CD14-positive monocyte (primary cell): ENCODE measurements at regions not wholly inside any gene's neighbourhood (a gene's known extent, or its start where the extent isn't known, plus 50 kb on each side); places are given as distances from the start of the nearest gene placed in this dataset.
"Not testable (repeated sequence)": the region's sequence is repeated elsewhere in the genome, so short reads cannot be mapped to it uniquely, and the experiment has no call there.

Source experiments
- DNase-seq, 3 donors: peaks; one replicate each; pipeline ENCODE4 v3.0.0-alpha.2; 2011 to 2022
- H2AFZ ChIP-seq: 2 replicates; pipeline ENCODE4 v1.6.0; 2012; ENCODE audit warnings: mild to moderate bottlenecking, low read depth, low read length, inconsistent platforms; ENCODE audit not compliant: insufficient read depth, poor library complexity, severe bottlenecking
- H3K27ac ChIP-seq, 2 donors: 1 replicate in 1 of 2; 2 replicates in 1 of 2; pipeline ENCODE4 v1.5.1; 2012 to 2013; ENCODE audit warnings: low read length in 2 of 2, control low read depth in 1 of 2, inconsistent platforms in 1 of 2, low read depth in 1 of 2, mild to moderate bottlenecking in 1 of 2
- H3K27me3 ChIP-seq, 2 donors: one replicate each; pipeline versions ENCODE4 v1.6.0 to v1.6.1; 2011 to 2013; ENCODE audit warnings: low read length in 2 of 2; ENCODE audit not compliant: control insufficient read depth in 2 of 2, insufficient read depth in 2 of 2
- H3K36me3 ChIP-seq, 2 donors: replicated peaks in 1 of 2; 1 replicate in 1 of 2; 2 replicates in 1 of 2; pipeline versions ENCODE4 v1.5.1 to v1.6.1; 2012 to 2013; ENCODE audit warnings: low read length in 2 of 2, control low read depth in 1 of 2, inconsistent platforms in 1 of 2, mild to moderate bottlenecking in 1 of 2; ENCODE audit not compliant: insufficient read depth in 2 of 2, control insufficient read depth in 1 of 2
- H3K4me1 ChIP-seq, 2 donors: 1 replicate in 1 of 2; 2 replicates in 1 of 2; pipeline versions ENCODE4 v1.5.1 to v1.6.1; 2012 to 2013; ENCODE audit warnings: low read length in 2 of 2, control low read depth in 1 of 2, inconsistent platforms in 1 of 2, mild to moderate bottlenecking in 1 of 2, moderate library complexity in 1 of 2; ENCODE audit not compliant: insufficient read depth in 2 of 2, control insufficient read depth in 1 of 2
- H3K4me2 ChIP-seq: replicated peaks from 2 replicates; pipeline ENCODE3; 2012; ENCODE audit warnings: low read length, moderate library complexity, mild to moderate bottlenecking; ENCODE audit not compliant: poor library complexity, severe bottlenecking; ENCODE audit errors: extremely low read depth
- H3K4me3 ChIP-seq, 3 experiments: fragments of 200-600 bp in 1 of 3; sonication (generic) in 1 of 3; replicated peaks in 1 of 3; 1 replicate in 2 of 3; 2 replicates in 1 of 3; pipeline ENCODE4 v1.5.1; 2011 to 2013; ENCODE audit warnings: low read length in 3 of 3, mild to moderate bottlenecking in 3 of 3, control low read depth in 2 of 3, low read depth in 2 of 3, inconsistent platforms in 1 of 3, moderate library complexity in 1 of 3
- H3K79me2 ChIP-seq: 2 replicates; pipeline ENCODE4 v1.6.0; 2012; ENCODE audit warnings: mild to moderate bottlenecking, control low read depth, inconsistent platforms, low read length, moderate library complexity; ENCODE audit not compliant: insufficient read depth
- H3K9ac ChIP-seq: 2 replicates; pipeline ENCODE4 v1.6.0; 2017; ENCODE audit warnings: low read length, mild to moderate bottlenecking; ENCODE audit not compliant: insufficient read depth, poor library complexity, severe bottlenecking
- H3K9me3 ChIP-seq, 2 donors: replicated peaks in 1 of 2; 1 replicate in 1 of 2; 2 replicates in 1 of 2; pipeline versions ENCODE4 v1.5.1 to v1.6.1; 2012 to 2013; ENCODE audit warnings: low read length in 2 of 2, control low read depth in 1 of 2; ENCODE audit not compliant: control insufficient read depth in 1 of 2, insufficient read depth in 1 of 2
- H4K20me1 ChIP-seq: 2 replicates; pipeline ENCODE4 v1.6.0; 2012; ENCODE audit warnings: mild to moderate bottlenecking, low read length, control low read depth, moderate library complexity; ENCODE audit not compliant: insufficient read depth
- H3K27ac Mint-ChIP-seq, 7 donors: one replicate each; pipeline ENCODE4 v1.8.0; 2020; ENCODE audit warnings: mild to moderate bottlenecking in 7 of 7, mixed read lengths in 7 of 7, moderate library complexity in 6 of 7, inconsistent platforms in 2 of 7
- H3K27me3 Mint-ChIP-seq, 3 donors: one replicate each; pipeline ENCODE4 v1.8.0; 2021 to 2022; ENCODE audit warnings: low read depth in 3 of 3, mild to moderate bottlenecking in 3 of 3, mixed read lengths in 3 of 3, moderate library complexity in 3 of 3, inconsistent platforms in 1 of 3
- H3K36me3 Mint-ChIP-seq, 2 donors: one replicate each; pipeline ENCODE4 v1.8.0; 2020; ENCODE audit warnings: mixed read lengths in 2 of 2, inconsistent platforms in 1 of 2, mild to moderate bottlenecking in 1 of 2
- H3K4me1 Mint-ChIP-seq: one replicate; pipeline ENCODE4 v1.8.0; 2020; ENCODE audit warnings: mild to moderate bottlenecking, mixed read lengths
- H3K4me3 Mint-ChIP-seq, 2 donors: one replicate each; pipeline ENCODE4 v1.8.0; 2020; ENCODE audit warnings: mild to moderate bottlenecking in 2 of 2, mixed read lengths in 2 of 2, moderate library complexity in 1 of 2
- H3K9me3 Mint-ChIP-seq, 7 donors: one replicate each; pipeline ENCODE4 v1.8.0; 2020 to 2022; ENCODE audit warnings: mixed read lengths in 7 of 7, mild to moderate bottlenecking in 6 of 7, moderate library complexity in 6 of 7, inconsistent platforms in 2 of 7
- CTCF ChIP-seq: fragments of 200-600 bp; IDR thresholded peaks from one replicate; pipeline ENCODE4 v1.8.0; 2022; ENCODE audit warnings: antibody characterized with exemption, mild to moderate bottlenecking
- WGBS: methylation state at CpG from one replicate; pipeline ENCODE4 v1.1.5; 2013; ENCODE audit warnings: missing lambda C conversion rate; ENCODE audit not compliant: insufficient coverage; 5-methylcytosine and 5-hydroxymethylcytosine counted together
- intact Hi-C, 2 donors: fragments of 100-400 bp; cut with micrococcal nuclease; formaldehyde crosslinking; loops; one replicate each; pipeline versions ENCODE4 v1.15.0 to v1.15.1; 2023

- Mint-ChIP-seq H3K27me3 (peaks cover 0 to 2% (median 0%) of the 10 kb centered on the region in 3 donors), H3K4me1 (no peaks in the 10 kb centered on the region), H3K9me3 (peaks cover 7 to 26% (median 13%) of the 10 kb centered on the region in 7 donors), H3K36me3 (no peaks in the 10 kb centered on the region), H3K27ac (no peak overlapping the region), H3K4me3 (no peak overlapping the region)
- DNase-seq, result no peak
- H3K27me3 ChIP-seq, result no peaks in the 10 kb centered on the region
- H3K4me3 ChIP-seq, result no peak overlapping the region
- H3K4me1 ChIP-seq, result no peaks in the 10 kb centered on the region
- H3K9me3 ChIP-seq, result peaks cover 24 to 38% of the 10 kb centered on the region in 2 donors
- no peak overlapping the region for H3K9ac ChIP-seq
- no peaks in the 10 kb centered on the region for H3K36me3 ChIP-seq
- H3K79me2 ChIP-seq, result no peaks in the 10 kb centered on the region
- intact Hi-C loops, result no loop called here
- TF ChIP-seq CTCF, result no peak
- no peak overlapping the region for H3K27ac ChIP-seq
- no CpG with 5 or more reads among the region's 1 CpG for WGBS
- no peaks in the 10 kb centered on the region for H4K20me1 ChIP-seq
- H3K4me2 ChIP-seq, result no peak overlapping the region
- H2AFZ ChIP-seq, result no peak overlapping the region
Observed at GRCh38 chr7:68980011-68980410, 618.3 kb upstream of the AUTS2 start.

- H3K4me3 Mint-ChIP-seq, result not testable (repeated sequence)
Observed at GRCh38 chr7:68980432-68980831, 617.8 kb upstream of the AUTS2 start.

More at GRCh38 chr7:68980432-68980831, 617.8 kb upstream of the AUTS2 start:
- H3K4me3 ChIP-seq, DNase-seq, H3K79me2 ChIP-seq, H3K27me3 ChIP-seq, H3K4me1 Mint-ChIP-seq, H3K4me2 ChIP-seq, H3K27ac ChIP-seq, H3K36me3 ChIP-seq, H2AFZ ChIP-seq, H3K4me1 ChIP-seq, H3K36me3 Mint-ChIP-seq, H3K27ac Mint-ChIP-seq, H3K27me3 Mint-ChIP-seq, intact Hi-C loops, H4K20me1 ChIP-seq, H3K9ac ChIP-seq: not testable (repeated sequence)
- 70% methylated on average over 2 of the region's 2 CpGs for WGBS
- peaks cover 7 to 27% (median 15%) of the 10 kb centered on the region in 7 donors for H3K9me3 Mint-ChIP-seq
- peaks cover 24 to 38% of the 10 kb centered on the region in 2 donors for H3K9me3 ChIP-seq
